CD4-positive, alpha-beta memory T cell (primary cell): ENCODE measurements at regions not wholly inside any gene's neighbourhood (a gene's known extent, or its start where the extent isn't known, plus 50 kb on each side); places are given as distances from the start of the nearest gene placed in this dataset.

Experiments used
- CTCF ChIA-PET: fragments of 350-600 bp; sonication (Branson Sonifier 250); formaldehyde crosslinking; loops from one replicate; lab custom pipeline; 2021; ENCODE audit warnings: inconsistent platforms; ENCODE audit not compliant: partially characterized antibody; lab: Charles Lee
- POLR2A ChIA-PET: fragments of 350-600 bp; sonication (Branson Sonifier 250); formaldehyde crosslinking; loops from one replicate; lab custom pipeline; 2021; ENCODE audit not compliant: partially characterized antibody; lab: Charles Lee
- DNase-seq, 5 donors: peaks; one replicate each; pipeline versions ENCODE4 v3.0.0 to v3.0.0-alpha.2; 2020 to 2022; ENCODE audit warnings: mixed read lengths in 1 of 5
- H3K27ac ChIP-seq: one replicate; pipeline ENCODE4 v1.7.0; 2013; ENCODE audit warnings: low read depth, low read length
- H3K27me3 ChIP-seq: 2 replicates; pipeline ENCODE4 v1.7.0; 2013; ENCODE audit warnings: mild to moderate bottlenecking, low read length, moderate library complexity; ENCODE audit not compliant: insufficient read depth
- H3K36me3 ChIP-seq: 2 replicates; pipeline ENCODE4 v1.7.0; 2013; ENCODE audit warnings: mild to moderate bottlenecking, low read length, moderate library complexity; ENCODE audit not compliant: insufficient read depth
- H3K4me1 ChIP-seq: 2 replicates; pipeline ENCODE4 v1.7.0; 2013; ENCODE audit warnings: mild to moderate bottlenecking, low read length, moderate library complexity; ENCODE audit not compliant: insufficient read depth
- H3K4me3 ChIP-seq, 2 donors: one replicate each; pipeline ENCODE4 v1.7.0; 2013; ENCODE audit warnings: low read length in 2 of 2, mild to moderate bottlenecking in 1 of 2
- H3K9me3 ChIP-seq, 2 donors: one replicate each; pipeline ENCODE4 v1.7.0; 2013; ENCODE audit warnings: low read length in 2 of 2, control low read depth in 1 of 2; ENCODE audit not compliant: control insufficient read depth in 1 of 2
- H3K27ac Mint-ChIP-seq, 7 donors: one replicate each; pipeline ENCODE4 v1.8.0; 2020 to 2021; ENCODE audit warnings: mixed read lengths in 7 of 7, mild to moderate bottlenecking in 6 of 7, inconsistent platforms in 3 of 7, moderate library complexity in 3 of 7
- H3K27me3 Mint-ChIP-seq, 2 donors: one replicate each; pipeline ENCODE4 v1.8.0; 2020 to 2021; ENCODE audit warnings: mixed read lengths in 2 of 2
- H3K36me3 Mint-ChIP-seq, 2 donors: one replicate each; pipeline ENCODE4 v1.8.0; 2020 to 2021; ENCODE audit warnings: mixed read lengths in 2 of 2, inconsistent platforms in 1 of 2, mild to moderate bottlenecking in 1 of 2
- H3K4me1 Mint-ChIP-seq, 4 donors: one replicate each; pipeline ENCODE4 v1.8.0; 2020 to 2021; ENCODE audit warnings: mixed read lengths in 4 of 4, mild to moderate bottlenecking in 1 of 4
- H3K4me3 Mint-ChIP-seq, 8 donors: one replicate each; pipeline ENCODE4 v1.8.0; 2020 to 2021; ENCODE audit warnings: mixed read lengths in 8 of 8, mild to moderate bottlenecking in 7 of 8, moderate library complexity in 6 of 8, inconsistent platforms in 3 of 8
- H3K9me3 Mint-ChIP-seq, 8 donors: one replicate each; pipeline ENCODE4 v1.8.0; 2020 to 2021; ENCODE audit warnings: mixed read lengths in 8 of 8, mild to moderate bottlenecking in 5 of 8, inconsistent platforms in 3 of 8, moderate library complexity in 1 of 8
- intact Hi-C: fragments of 100-400 bp; cut with micrococcal nuclease; formaldehyde crosslinking; loops from one replicate; pipeline ENCODE4 v1.15.1; 2023

GRCh38 chr1:232534552-232535517 is 95.1 kb downstream of the SIPA1L2 start:
- peaks cover 0 to 2% of the 10 kb centered on the region in 2 donors for H3K27me3 Mint-ChIP-seq
- H3K36me3 ChIP-seq: no peaks in the 10 kb centered on the region
- H3K4me3 ChIP-seq: no peak overlapping the region
- H3K36me3 Mint-ChIP-seq: no peaks in the 10 kb centered on the region
- ChIA-PET POLR2A (no interaction called here), CTCF (no interaction called here)
- H3K9me3 ChIP-seq: no peaks in the 10 kb centered on the region
- H3K4me1 ChIP-seq: no peaks in the 10 kb centered on the region
- H3K27ac Mint-ChIP-seq: no peak overlapping the region
- H3K4me3 Mint-ChIP-seq: no peak overlapping the region
- no peaks in the 10 kb centered on the region for H3K9me3 Mint-ChIP-seq
- peaks cover 0 to 2% (median 0%) of the 10 kb centered on the region in 4 donors for H3K4me1 Mint-ChIP-seq
- no peak for DNase-seq
- no peak overlapping the region for H3K27ac ChIP-seq
- intact Hi-C loops: no loop called here
- no peaks in the 10 kb centered on the region for H3K27me3 ChIP-seq

- H3K27me3 Mint-ChIP-seq: peaks cover 0 to 2% of the 10 kb centered on the region in 2 donors
- H3K9me3 ChIP-seq: no peaks in the 10 kb centered on the region
- H3K36me3 Mint-ChIP-seq: no peaks in the 10 kb centered on the region
- DNase-seq: no peak
- intact Hi-C loops: no loop called here
- peaks cover 10 to 15% (median 13%) of the 10 kb centered on the region in 4 donors for H3K4me1 Mint-ChIP-seq
- H3K4me3 ChIP-seq: no peak overlapping the region
- H3K27me3 ChIP-seq: no peaks in the 10 kb centered on the region
- no peaks in the 10 kb centered on the region for H3K9me3 Mint-ChIP-seq
- H3K4me3 Mint-ChIP-seq: no peak overlapping the region
- H3K36me3 ChIP-seq: no peaks in the 10 kb centered on the region
- POLR2A ChIA-PET: no interaction called here
- H3K4me1 ChIP-seq: peaks cover 14% of the 10 kb centered on the region
- H3K27ac Mint-ChIP-seq: peak overlapping the region in 1 of 7 donors; percentile 14
- CTCF ChIA-PET: no interaction called here
- no peak overlapping the region for H3K27ac ChIP-seq
Observed at GRCh38 chr1:232533328-232533727, 96.6 kb downstream of the SIPA1L2 start.

GRCh38 chr1:232532901-232533300 is 97.0 kb downstream of the SIPA1L2 start:
- Mint-ChIP-seq H3K27me3 (peaks cover 0 to 2% of the 10 kb centered on the region in 2 donors), H3K36me3 (no peaks in the 10 kb centered on the region), H3K4me1 (peaks cover 11 to 17% (median 14%) of the 10 kb centered on the region in 4 donors), H3K4me3 (no peak overlapping the region), H3K9me3 (no peaks in the 10 kb centered on the region), H3K27ac (peak overlapping the region in 1 of 7 donors; percentile 15)
- ChIA-PET CTCF (no interaction called here), POLR2A (no interaction called here)
- Histone ChIP-seq H3K4me1 (peaks cover 16% of the 10 kb centered on the region), H3K4me3 (no peak overlapping the region), H3K36me3 (no peaks in the 10 kb centered on the region), H3K27me3 (no peaks in the 10 kb centered on the region), H3K9me3 (no peaks in the 10 kb centered on the region), H3K27ac (no peak overlapping the region)
- DNase-seq: no peak
- intact Hi-C loops: no loop called here

- H3K9me3 Mint-ChIP-seq: no peaks in the 10 kb centered on the region
- no peaks in the 10 kb centered on the region for H3K36me3 Mint-ChIP-seq
- Histone ChIP-seq H3K27me3 (no peaks in the 10 kb centered on the region), H3K36me3 (no peaks in the 10 kb centered on the region), H3K9me3 (no peaks in the 10 kb centered on the region), H3K4me1 (peaks cover 16% of the 10 kb centered on the region), H3K27ac (no peak overlapping the region), H3K4me3 (no peak overlapping the region)
- H3K27me3 Mint-ChIP-seq: peaks cover 0 to 2% of the 10 kb centered on the region in 2 donors
- intact Hi-C loops: no loop called here
- peaks cover 11 to 24% (median 18%) of the 10 kb centered on the region in 4 donors for H3K4me1 Mint-ChIP-seq
- no peak overlapping the region for H3K27ac Mint-ChIP-seq
- no peak for DNase-seq
- no peak overlapping the region for H3K4me3 Mint-ChIP-seq
- ChIA-PET CTCF (interaction anchor here (1.0 kb wide), 1 partner anchor 96 kb away, joined by 3 read pairs; no protein-coding TSS in a partner anchor), POLR2A (no interaction called here)
Observed at GRCh38 chr1:232531291-232531690, 98.6 kb downstream of the SIPA1L2 start.

GRCh38 chr1:232529747-232530146 is 100.2 kb downstream of the SIPA1L2 start:
- no peaks in the 10 kb centered on the region for H3K36me3 Mint-ChIP-seq
- H3K4me1 Mint-ChIP-seq: peaks cover 13 to 24% (median 19%) of the 10 kb centered on the region in 4 donors
- CTCF ChIA-PET: interaction anchor here (0.7 kb wide), 1 partner anchor 97 kb away, joined by 3 read pairs; no protein-coding TSS in a partner anchor
- H3K27ac ChIP-seq: no peak overlapping the region
- H3K9me3 ChIP-seq: no peaks in the 10 kb centered on the region
- H3K4me3 ChIP-seq: no peak overlapping the region
- no peaks in the 10 kb centered on the region for H3K27me3 ChIP-seq
- peaks cover 16% of the 10 kb centered on the region for H3K4me1 ChIP-seq
- intact Hi-C loops: no loop called here
- H3K27me3 Mint-ChIP-seq: peaks cover 0 to 2% of the 10 kb centered on the region in 2 donors
- H3K9me3 Mint-ChIP-seq: peaks cover 0 to 2% (median 0%) of the 10 kb centered on the region in 8 donors
- DNase-seq: no peak
- H3K36me3 ChIP-seq: no peaks in the 10 kb centered on the region
- no peak overlapping the region for H3K4me3 Mint-ChIP-seq
- POLR2A ChIA-PET: no interaction called here
- no peak overlapping the region for H3K27ac Mint-ChIP-seq

- Histone ChIP-seq H3K4me1 (peaks cover 16% of the 10 kb centered on the region), H3K36me3 (no peaks in the 10 kb centered on the region), H3K27me3 (no peaks in the 10 kb centered on the region), H3K9me3 (no peaks in the 10 kb centered on the region), H3K4me3 (no peak overlapping the region), H3K27ac (no peak overlapping the region)
- POLR2A ChIA-PET: no interaction called here
- H3K4me1 Mint-ChIP-seq: peaks cover 13 to 24% (median 21%) of the 10 kb centered on the region in 4 donors
- peak overlapping the region in 7 of 8 donors; percentile 26 to 61 (median 50) for H3K4me3 Mint-ChIP-seq
- H3K36me3 Mint-ChIP-seq: no peaks in the 10 kb centered on the region
- intact Hi-C loops: no loop called here
- peak overlapping the region; percentile 54 to 94 (median 86) for H3K27ac Mint-ChIP-seq
- H3K9me3 Mint-ChIP-seq: peaks cover 0 to 2% (median 0%) of the 10 kb centered on the region in 8 donors
- DNase-seq: peak in 4 of 5 donors; percentile 26 to 33 (median 27)
- CTCF ChIA-PET: no interaction called here
- H3K27me3 Mint-ChIP-seq: peaks cover 0 to 2% of the 10 kb centered on the region in 2 donors
Observed at GRCh38 chr1:232528472-232529089, 101.4 kb downstream of the SIPA1L2 start.

GRCh38 chr1:232524056-232524455 is 105.9 kb downstream of the SIPA1L2 start:
- intact Hi-C loops: no loop called here
- H3K9me3 Mint-ChIP-seq: peaks cover 0 to 2% (median 0%) of the 10 kb centered on the region in 8 donors
- peaks cover 13 to 24% (median 14%) of the 10 kb centered on the region in 4 donors for H3K4me1 Mint-ChIP-seq
- Histone ChIP-seq H3K9me3 (no peaks in the 10 kb centered on the region), H3K36me3 (no peaks in the 10 kb centered on the region), H3K4me3 (no peak overlapping the region), H3K27ac (no peak overlapping the region), H3K4me1 (peaks cover 10% of the 10 kb centered on the region), H3K27me3 (no peaks in the 10 kb centered on the region)
- no peaks in the 10 kb centered on the region for H3K27me3 Mint-ChIP-seq
- POLR2A ChIA-PET: no interaction called here
- no peaks in the 10 kb centered on the region for H3K36me3 Mint-ChIP-seq
- no peak overlapping the region for H3K4me3 Mint-ChIP-seq
- no peak for DNase-seq
- no peak overlapping the region for H3K27ac Mint-ChIP-seq
- CTCF ChIA-PET: no interaction called here
